LNCAP (cell line): ENCODE measurements at regions not wholly inside any gene's neighbourhood (a gene's known extent, or its start where the extent isn't known, plus 50 kb on each side); places are given as distances from the start of the nearest gene placed in this dataset.

Source experiments
- CTCF ChIP-seq: fragments of 450-650 bp; IDR thresholded peaks from 2 replicates; pipeline ENCODE4 v1.5.1; 2017; ENCODE audit warnings: mild to moderate bottlenecking

- TF ChIP-seq CTCF: no peak
Observed at GRCh38 chr14:43956741-43957140, 550.3 kb downstream of the FSCB start.

- TF ChIP-seq CTCF: no peak
Observed at GRCh38 chr14:43949400-43949799, 557.7 kb downstream of the FSCB start.

- no peak for TF ChIP-seq CTCF
Observed at GRCh38 chr14:43939836-43940235, 567.2 kb downstream of the FSCB start.

GRCh38 chr14:43938588-43939281 is 568.3 kb downstream of the FSCB start:
- TF ChIP-seq CTCF: no peak

GRCh38 chr14:43937001-43937400 is 570.1 kb downstream of the FSCB start:
- no peak for TF ChIP-seq CTCF

GRCh38 chr14:43934102-43934501 is 573.0 kb downstream of the FSCB start:
- TF ChIP-seq CTCF: no peak

GRCh38 chr14:43914041-43914693 is 592.9 kb downstream of the FSCB start:
- no peak for TF ChIP-seq CTCF
